Esophagus (tissue), 2 donors: ENCODE measurements at regions not wholly inside any gene's neighbourhood (a gene's known extent, or its start where the extent isn't known, plus 50 kb on each side); places are given as distances from the start of the nearest gene placed in this dataset.

ENCODE experiments used
- H3K27ac ChIP-seq, 2 donors: one replicate each; pipeline ENCODE4 v1.5.1; 2013; ENCODE audit warnings: low read depth in 2 of 2, mild to moderate bottlenecking in 2 of 2, inconsistent platforms in 1 of 2, low read length in 1 of 2, moderate library complexity in 1 of 2
- H3K27me3 ChIP-seq, 2 donors: one replicate each; pipeline ENCODE4 v1.6.1; 2013; ENCODE audit warnings: low read length in 2 of 2, control low read depth in 1 of 2, mild to moderate bottlenecking in 1 of 2; ENCODE audit not compliant: insufficient read depth in 2 of 2, control insufficient read depth in 1 of 2
- H3K36me3 ChIP-seq, 2 donors: one replicate each; pipeline ENCODE4 v1.6.1; 2013; ENCODE audit warnings: low read length in 1 of 2; ENCODE audit not compliant: control insufficient read depth in 2 of 2, insufficient read depth in 2 of 2
- H3K4me1 ChIP-seq, 2 donors: one replicate each; pipeline ENCODE4 v1.6.1; 2013; ENCODE audit warnings: low read length in 1 of 2; ENCODE audit not compliant: control insufficient read depth in 2 of 2, insufficient read depth in 2 of 2
- H3K4me3 ChIP-seq, 2 donors: one replicate each; pipeline ENCODE4 v1.5.1; 2013; ENCODE audit warnings: low read length in 2 of 2, mild to moderate bottlenecking in 2 of 2, low read depth in 1 of 2, moderate library complexity in 1 of 2
- H3K9me3 ChIP-seq, 2 donors: one replicate each; pipeline ENCODE4 v1.6.1; 2013; ENCODE audit warnings: mild to moderate bottlenecking in 2 of 2, low read depth in 1 of 2, low read length in 1 of 2, moderate library complexity in 1 of 2; ENCODE audit not compliant: control insufficient read depth in 2 of 2, insufficient read depth in 1 of 2
- WGBS, 2 donors: extraction: QIAGEN DNeasy Blood & Tissue Kit; methylation state at CpG; one replicate each; pipeline ENCODE4 v1.1.7; 2013; 5-methylcytosine and 5-hydroxymethylcytosine counted together
- donor health status: healthy with polysubstance abuse.
- donor health status: Bipolar disorder and iron deficiency.

DNA sequence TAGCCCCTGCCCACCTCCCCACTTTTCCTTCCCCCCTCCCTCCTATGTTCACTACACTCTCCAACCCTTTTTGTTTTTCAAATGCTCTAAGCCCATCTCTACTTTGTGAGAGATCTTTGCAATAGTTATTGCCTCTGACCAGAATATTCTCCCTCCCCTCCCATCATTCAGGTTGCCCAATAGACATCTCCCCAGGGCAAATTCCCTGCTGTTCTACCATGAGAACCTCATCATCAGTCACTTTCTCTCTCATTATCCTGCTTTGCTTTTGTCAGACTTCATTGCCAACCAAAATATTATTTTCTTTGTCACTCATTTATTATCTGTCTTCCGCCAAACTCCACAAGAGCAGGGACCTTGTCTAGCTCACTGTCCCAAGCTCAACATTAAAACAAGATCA is 268.2 kb upstream of the PPARGC1A start:
- no peaks in the 10 kb centered on the region for H3K36me3 ChIP-seq
- no peaks in the 10 kb centered on the region for H3K9me3 ChIP-seq
- H3K4me1 ChIP-seq: no peaks in the 10 kb centered on the region
- no peaks in the 10 kb centered on the region for H3K27me3 ChIP-seq
- 92 to 93% methylated on average over 1 of the region's 1 CpG for WGBS, 2 donors
- H3K27ac ChIP-seq: no peak overlapping the region
- H3K4me3 ChIP-seq: no peak overlapping the region

DNA sequence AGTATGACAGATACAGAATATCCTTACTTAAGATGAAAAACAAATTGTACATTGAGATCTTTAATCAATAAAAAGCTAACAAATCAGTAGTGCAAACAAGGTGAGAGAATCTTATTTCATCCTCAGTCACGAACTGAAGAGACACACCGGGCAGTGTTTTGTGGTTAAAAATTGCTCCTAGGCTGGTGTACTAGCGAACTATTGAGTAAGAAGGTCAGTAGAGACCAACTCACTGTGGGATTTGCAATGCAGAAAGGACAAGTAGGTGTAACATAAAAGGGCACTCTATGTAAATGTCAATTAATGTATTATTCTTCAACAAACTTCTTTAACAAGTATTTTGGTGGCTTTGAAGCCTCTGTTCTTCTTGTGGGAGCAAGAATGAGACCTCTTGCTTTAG is 260.2 kb upstream of the PPARGC1A start:
- Histone ChIP-seq H3K4me1 (no peaks in the 10 kb centered on the region), H3K4me3 (no peak overlapping the region), H3K36me3 (no peaks in the 10 kb centered on the region), H3K9me3 (no peaks in the 10 kb centered on the region), H3K27ac (no peak overlapping the region), H3K27me3 (no peaks in the 10 kb centered on the region)
- WGBS, 2 donors: 65 to 78% methylated on average over 3 of the region's 3 CpGs

DNA sequence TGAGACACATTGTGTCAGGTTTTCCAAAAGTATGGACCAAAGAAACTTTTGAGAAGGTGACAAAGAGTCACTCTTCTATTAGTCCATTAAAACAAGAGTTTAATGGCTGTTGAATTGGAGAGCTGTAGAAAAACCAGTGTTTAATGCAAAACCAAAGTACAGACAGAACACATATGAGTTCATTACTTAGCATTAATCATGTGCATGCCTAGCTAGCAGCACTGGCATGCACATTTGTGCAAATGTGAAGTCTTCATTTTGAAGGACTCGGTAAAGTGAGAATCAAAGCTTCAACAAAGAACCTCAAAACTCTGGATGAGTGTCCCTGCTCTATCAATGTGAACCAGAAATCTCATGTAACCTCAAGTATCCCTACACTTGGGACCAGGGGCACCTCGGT is 256.3 kb upstream of the PPARGC1A start:
- 85 to 90% methylated on average over 2 of the region's 2 CpGs for WGBS, 2 donors
- Histone ChIP-seq H3K4me3 (no peak overlapping the region), H3K4me1 (no peaks in the 10 kb centered on the region), H3K27me3 (no peaks in the 10 kb centered on the region), H3K36me3 (no peaks in the 10 kb centered on the region), H3K27ac (no peak overlapping the region), H3K9me3 (no peaks in the 10 kb centered on the region)

DNA sequence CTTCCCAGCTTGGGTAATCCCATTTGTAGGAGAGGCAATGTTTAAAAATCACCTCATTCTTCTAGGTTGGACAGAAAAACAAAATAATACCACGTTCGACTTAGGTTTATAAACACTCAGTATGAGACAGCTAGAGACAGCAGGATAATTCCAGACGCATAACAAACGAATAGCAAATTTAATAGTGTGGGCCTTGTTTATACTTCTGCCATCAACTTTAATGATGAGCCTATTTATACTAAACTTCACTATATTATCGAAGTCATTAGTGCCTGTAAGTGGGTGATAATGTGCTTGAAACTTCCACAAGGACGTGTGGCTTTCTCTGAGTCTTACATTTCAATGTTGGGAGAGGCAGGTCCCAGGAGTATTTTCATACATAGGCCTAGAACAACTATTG is 255.7 kb upstream of the PPARGC1A start:
- 70 to 77% methylated on average over 6 of the region's 6 CpGs for whole genome bisulfite sequencing, 2 donors
- H3K4me3 ChIP-seq: no peak overlapping the region
- no peaks in the 10 kb centered on the region for H3K4me1 ChIP-seq

DNA sequence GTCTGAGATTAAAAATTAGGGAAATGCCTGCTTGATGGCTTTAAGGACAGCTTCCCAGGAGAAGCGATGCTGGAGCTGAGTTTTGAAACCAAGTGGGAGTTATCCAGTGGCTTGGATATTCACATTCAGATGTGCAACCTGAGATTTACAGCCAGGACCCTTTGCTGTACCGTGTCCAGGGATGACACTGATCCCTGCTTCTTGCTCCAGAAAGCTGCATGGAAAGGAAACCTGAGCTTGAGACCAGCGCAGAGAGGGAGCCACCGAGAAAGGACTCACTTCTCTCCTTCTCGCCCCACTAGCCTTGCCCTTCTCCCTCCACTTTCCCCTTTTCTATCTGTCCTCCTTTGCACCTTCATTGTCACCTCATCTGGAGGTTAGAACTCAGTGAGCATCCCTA is 254.5 kb upstream of the PPARGC1A start:
- no peaks in the 10 kb centered on the region for H3K36me3 ChIP-seq
- WGBS, 2 donors: 85 to 90% methylated on average over 5 of the region's 5 CpGs
- no peaks in the 10 kb centered on the region for H3K27me3 ChIP-seq
- no peaks in the 10 kb centered on the region for H3K9me3 ChIP-seq
- H3K4me3 ChIP-seq: no peak overlapping the region
- H3K4me1 ChIP-seq: no peaks in the 10 kb centered on the region
- no peak overlapping the region for H3K27ac ChIP-seq

More for the DNA sequence above, 255.7 kb upstream of the PPARGC1A start:
- Histone ChIP-seq H3K36me3 (no peaks in the 10 kb centered on the region), H3K27ac (no peak overlapping the region), H3K27me3 (no peaks in the 10 kb centered on the region), H3K9me3 (no peaks in the 10 kb centered on the region)

DNA sequence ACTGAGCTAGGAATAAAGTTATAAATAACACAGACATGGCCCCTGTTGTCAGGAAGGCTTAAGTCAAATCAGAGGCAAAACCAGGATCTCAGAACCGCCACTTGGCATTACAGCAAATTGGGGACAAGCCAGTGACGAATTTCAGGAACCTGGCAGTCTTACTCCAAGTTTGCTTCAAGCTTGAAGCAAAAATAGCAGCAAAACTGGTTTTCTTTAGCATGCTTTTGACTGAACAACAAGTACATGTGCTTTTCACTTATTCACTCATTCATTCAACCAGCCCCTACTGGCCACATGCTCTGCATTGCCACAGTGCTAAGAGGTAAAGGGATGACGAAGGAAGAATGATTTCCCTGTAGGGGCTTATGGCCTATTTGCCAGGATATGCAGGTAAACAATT is 253.9 kb upstream of the PPARGC1A start:
- Histone ChIP-seq H3K27ac (no peak overlapping the region), H3K4me1 (no peaks in the 10 kb centered on the region), H3K4me3 (no peak overlapping the region), H3K27me3 (no peaks in the 10 kb centered on the region), H3K9me3 (no peaks in the 10 kb centered on the region), H3K36me3 (no peaks in the 10 kb centered on the region)
- WGBS, 2 donors: 35 to 50% methylated on average over 3 of the region's 3 CpGs

DNA sequence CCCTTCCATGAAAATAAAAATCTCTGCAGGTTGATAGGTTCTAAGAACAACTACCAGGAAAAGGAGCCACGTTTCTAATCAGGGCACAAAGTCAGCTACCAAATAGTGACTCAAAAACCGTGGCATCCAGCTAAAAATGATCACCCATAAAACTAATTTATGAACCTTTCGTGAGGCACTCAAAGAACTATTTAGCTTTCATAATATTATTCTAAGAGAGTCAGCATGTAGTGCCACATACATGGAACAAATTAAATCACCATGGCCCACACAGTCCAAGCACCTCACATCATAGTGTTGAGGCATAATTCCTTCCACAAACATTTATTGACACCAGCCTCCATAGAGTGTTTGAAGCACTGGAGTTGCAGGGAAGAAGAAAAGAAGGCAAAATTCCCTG is 252.0 kb upstream of the PPARGC1A start:
- H3K27ac ChIP-seq: no peak overlapping the region
- H3K36me3 ChIP-seq: no peaks in the 10 kb centered on the region
- no peaks in the 10 kb centered on the region for H3K27me3 ChIP-seq
- H3K9me3 ChIP-seq: no peaks in the 10 kb centered on the region
- no peaks in the 10 kb centered on the region for H3K4me1 ChIP-seq
- WGBS, 2 donors: 75 to 77% methylated on average over 3 of the region's 3 CpGs
- H3K4me3 ChIP-seq: no peak overlapping the region

DNA sequence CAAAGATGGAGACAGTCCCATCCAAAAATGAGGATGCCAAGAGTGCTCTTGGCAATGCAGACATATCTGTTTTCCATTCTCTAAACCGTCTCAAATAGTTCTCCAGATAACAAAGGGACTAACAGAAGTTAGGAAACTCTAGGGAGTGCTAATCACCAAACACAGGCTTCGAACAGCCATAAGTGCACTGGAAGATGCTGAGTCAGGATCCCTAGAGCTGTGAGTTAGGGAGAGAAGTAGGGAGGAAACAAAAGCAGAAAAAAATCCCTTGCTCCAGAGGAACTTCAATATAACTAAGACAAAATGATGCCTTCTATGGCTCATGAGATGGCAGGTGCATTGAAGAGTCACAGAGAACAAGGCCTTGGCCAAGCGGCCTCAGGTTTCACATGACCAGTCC is 251.0 kb upstream of the PPARGC1A start:
- WGBS, 2 donors: 83 to 85% methylated on average over 3 of the region's 3 CpGs
- no peaks in the 10 kb centered on the region for H3K4me1 ChIP-seq
- H3K27me3 ChIP-seq: no peaks in the 10 kb centered on the region
- no peaks in the 10 kb centered on the region for H3K9me3 ChIP-seq
- no peaks in the 10 kb centered on the region for H3K36me3 ChIP-seq
- no peak overlapping the region for H3K4me3 ChIP-seq
- H3K27ac ChIP-seq: no peak overlapping the region

DNA sequence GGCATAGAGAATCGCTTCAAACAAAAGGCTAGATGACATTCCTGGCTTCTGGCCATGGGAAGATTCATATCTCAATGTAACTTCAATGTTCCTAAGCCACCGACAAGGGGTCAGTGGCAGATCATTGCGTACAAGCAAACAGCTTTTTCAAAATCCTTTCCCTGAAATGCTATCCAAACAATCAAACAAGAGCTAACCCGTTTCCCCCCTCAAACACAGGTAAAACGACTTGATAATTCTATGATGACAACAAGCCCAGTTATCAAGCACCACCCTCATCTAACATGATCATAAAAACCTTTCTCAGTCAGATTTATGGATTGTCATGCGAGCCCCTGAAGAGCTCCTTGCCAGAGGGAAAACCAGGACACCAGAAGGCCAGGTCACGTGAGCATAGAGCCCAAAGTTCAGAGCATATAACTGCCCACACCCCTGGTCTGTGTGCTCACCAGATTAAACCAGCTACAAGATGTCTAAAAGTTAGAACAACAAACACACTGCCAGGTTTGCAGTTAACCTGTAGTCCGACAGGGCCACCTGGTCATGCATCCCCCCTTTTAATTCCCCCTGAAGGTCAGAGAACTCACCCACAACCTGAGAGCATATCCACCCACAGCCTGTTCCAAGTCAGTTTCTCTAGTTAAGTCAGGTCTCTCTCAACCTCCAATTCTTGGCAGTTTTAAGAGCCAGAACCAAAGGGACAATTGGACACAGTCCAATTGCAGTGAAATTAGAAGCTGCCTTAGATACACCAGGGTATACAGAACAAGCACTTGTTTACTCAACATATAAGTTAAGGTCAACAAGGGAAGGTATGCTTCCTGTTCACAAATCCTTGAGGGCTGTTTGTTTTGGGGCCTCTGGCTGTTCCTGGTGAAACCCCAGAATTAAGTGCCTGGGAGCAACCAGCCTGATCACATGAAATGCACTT is 248.1 kb upstream of the PPARGC1A start:
- 60 to 77% methylated on average over 8 of the region's 8 CpGs for WGBS, 2 donors
- Histone ChIP-seq H3K4me3 (no peak overlapping the region), H3K4me1 (no peaks in the 10 kb centered on the region), H3K27me3 (no peaks in the 10 kb centered on the region), H3K36me3 (no peaks in the 10 kb centered on the region), H3K9me3 (no peaks in the 10 kb centered on the region), H3K27ac (no peak overlapping the region)
